ENCODE measurements at regions not wholly inside any gene's neighbourhood (a gene's known extent, or its start where the extent isn't known, plus 50 kb on each side); places are given as distances from the start of the nearest gene placed in this dataset.
A peak's percentile ranks its signal among the peaks of the same experiment; 100 is the strongest.

- peak; percentile 19 for DNase-seq (ENCODE audit: low read depth)
These were observed 297.7 kb upstream of the MAN1A1 start for GRCh38 chr6:119647309-119647708.

- DNase-seq (ENCODE audit: low read depth): peak; percentile 39
These were observed 294.3 kb upstream of the MAN1A1 start for GRCh38 chr6:119643876-119644275.

GRCh38 chr6:119637768-119638167, 288.2 kb upstream of the MAN1A1 start:
- DNase-seq (ENCODE audit: low read depth): no peak

GRCh38 chr6:119636060-119636459, 286.5 kb upstream of the MAN1A1 start:
- no peak for DNase-seq (ENCODE audit: low read depth)

GRCh38 chr6:119633461-119633860, 283.9 kb upstream of the MAN1A1 start:
- no peak for DNase-seq (ENCODE audit: low read depth)

GRCh38 chr6:119630561-119631192, 281.1 kb upstream of the MAN1A1 start:
- no peak for DNase-seq (ENCODE audit: low read depth)

GRCh38 chr6:119628691-119629594, 279.4 kb upstream of the MAN1A1 start:
- DNase-seq (ENCODE audit: low read depth): no peak

GRCh38 chr6:119627908-119628669, 278.5 kb upstream of the MAN1A1 start:
- peak; percentile 6 for DNase-seq (ENCODE audit: low read depth)

GRCh38 chr6:119626884-119627619, 277.5 kb upstream of the MAN1A1 start:
- no peak for DNase-seq (ENCODE audit: low read depth)

GRCh38 chr6:119620846-119621555, 271.4 kb upstream of the MAN1A1 start:
- DNase-seq (ENCODE audit: low read depth): peak; percentile 70

- DNase-seq (ENCODE audit: low read depth): no peak
These were observed 264.6 kb upstream of the MAN1A1 start for GRCh38 chr6:119614138-119614537.

- DNase-seq (ENCODE audit: low read depth): peak; percentile 24
These were observed 263.4 kb upstream of the MAN1A1 start for GRCh38 chr6:119612911-119613381.

GRCh38 chr6:119612176-119612891, 262.8 kb upstream of the MAN1A1 start:
- peak; percentile 33 for DNase-seq (ENCODE audit: low read depth)

- no peak for DNase-seq (ENCODE audit: low read depth)
These were observed 261.2 kb upstream of the MAN1A1 start for GRCh38 chr6:119610754-119611153.

- no peak for DNase-seq (ENCODE audit: low read depth)
These were observed 260.7 kb upstream of the MAN1A1 start for GRCh38 chr6:119610265-119610664.

- no peak for DNase-seq (ENCODE audit: low read depth)
These were observed 260.3 kb upstream of the MAN1A1 start for GRCh38 chr6:119609865-119610264.

- DNase-seq (ENCODE audit: low read depth): no peak
These were observed 259.4 kb upstream of the MAN1A1 start for GRCh38 chr6:119608994-119609393.

- DNase-seq (ENCODE audit: low read depth): no peak
These were observed 254.6 kb upstream of the MAN1A1 start for GRCh38 chr6:119604124-119604523.

- no peak for DNase-seq (ENCODE audit: low read depth)
These were observed 253.9 kb upstream of the MAN1A1 start for GRCh38 chr6:119603501-119603900.

Data from fibroblast of gingiva (primary cell).